SW 1271 (cell line): ENCODE measurements at regions not wholly inside any gene's neighbourhood (a gene's known extent, or its start where the extent isn't known, plus 50 kb on each side); places are given as distances from the start of the nearest gene placed in this dataset.

Source experiments
- DNase-seq, 2 experiments: peaks; one replicate each; lab custom pipeline; 2025; lab: John Stamatoyannopoulos, UW

DNA sequence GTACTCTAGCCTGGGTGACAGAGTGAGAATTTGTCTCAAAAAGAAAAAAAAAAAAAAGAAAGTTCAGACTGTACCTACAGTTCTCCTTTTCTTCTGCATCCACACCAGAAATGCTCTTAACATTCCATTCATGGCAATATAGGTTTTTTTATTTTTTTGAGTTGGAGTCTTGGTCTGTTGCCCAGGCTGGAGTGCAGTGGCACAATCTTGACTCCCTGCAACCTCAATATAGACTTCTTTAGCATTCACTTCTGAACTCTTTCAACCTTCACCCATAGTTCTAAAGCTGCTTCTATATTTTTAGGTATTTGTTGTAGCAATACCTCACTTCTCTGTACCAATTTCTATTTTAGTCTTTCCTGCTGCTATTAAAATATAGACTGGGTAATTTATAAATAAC lies 1095.7 kb downstream of the FLRT2 start:
- no peak for DNase-seq

GRCh38 chr14:86619726-86620125 lies 1089.8 kb downstream of the FLRT2 start:
- DNase-seq, result no peak

GRCh38 chr14:86613786-86614185 lies 1083.8 kb downstream of the FLRT2 start:
- DNase-seq, result no peak

DNA sequence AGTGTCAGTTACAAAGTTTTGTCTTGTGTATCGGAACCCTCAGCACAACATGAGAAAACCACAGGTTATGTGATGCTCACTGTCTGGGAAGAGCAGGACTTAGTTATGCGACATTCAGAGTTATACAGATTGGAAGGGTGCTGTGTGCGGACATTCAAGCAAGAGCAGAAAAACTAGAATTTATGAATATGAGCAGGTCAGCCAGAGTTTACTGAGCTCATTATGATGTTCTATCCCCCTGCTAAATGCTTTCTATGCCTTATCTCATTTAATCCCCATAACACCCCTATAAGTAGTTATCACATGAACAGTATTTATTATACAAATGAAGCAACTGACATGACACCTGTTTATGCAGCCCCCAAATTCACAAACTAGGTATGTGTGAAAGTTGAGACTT lies 1083.2 kb downstream of the FLRT2 start:
- DNase-seq, result no peak

DNA sequence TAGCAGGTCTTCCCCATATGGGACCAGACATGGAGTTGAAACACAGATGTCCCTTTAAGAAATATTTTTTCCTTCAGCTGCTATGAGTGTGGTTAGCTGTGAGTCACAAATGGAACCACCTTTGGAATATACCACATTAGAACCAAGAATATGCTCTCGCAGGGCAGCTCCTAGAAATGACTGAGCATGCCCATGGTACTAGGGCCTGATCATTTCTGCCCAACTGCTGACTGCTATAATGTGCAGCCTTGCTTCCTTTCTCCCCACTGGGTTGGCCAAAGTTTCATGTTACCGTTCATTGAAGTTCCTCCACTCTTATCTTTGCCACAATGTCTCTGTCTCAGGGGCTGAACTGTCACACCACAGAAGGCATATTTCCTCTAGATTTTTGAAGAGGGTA lies 1074.6 kb downstream of the FLRT2 start:
- no peak for DNase-seq

- no peak for DNase-seq
Observed at GRCh38 chr14:86602263-86602662, 1072.3 kb downstream of the FLRT2 start.

DNA sequence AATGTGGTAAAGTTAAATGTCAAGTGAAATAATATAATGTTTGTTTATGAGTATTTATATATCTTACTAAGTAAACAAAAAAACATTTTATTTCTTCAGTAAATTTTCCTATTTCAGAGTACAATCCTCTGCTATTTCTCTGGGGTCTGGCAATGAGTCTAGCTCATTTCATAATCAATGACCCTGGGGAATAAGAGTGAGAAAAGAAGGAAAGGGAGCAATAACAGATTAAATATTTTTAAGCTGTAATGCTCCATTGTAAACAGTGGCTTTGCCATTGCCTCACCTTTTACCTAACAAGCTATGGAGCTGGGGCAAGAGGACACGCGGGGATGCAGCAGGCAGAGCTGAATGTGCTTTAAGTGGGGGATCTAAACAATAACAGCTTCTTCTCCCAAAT lies 1071.9 kb downstream of the FLRT2 start:
- no peak for DNase-seq

GRCh38 chr14:86597279-86597678 lies 1067.3 kb downstream of the FLRT2 start:
- no peak for DNase-seq

GRCh38 chr14:86596024-86596423 lies 1066.1 kb downstream of the FLRT2 start:
- DNase-seq, result no peak

GRCh38 chr14:86575141-86575540 lies 1045.2 kb downstream of the FLRT2 start:
- no peak for DNase-seq

GRCh38 chr14:86574778-86575129 lies 1044.8 kb downstream of the FLRT2 start:
- DNase-seq, result no peak

DNA sequence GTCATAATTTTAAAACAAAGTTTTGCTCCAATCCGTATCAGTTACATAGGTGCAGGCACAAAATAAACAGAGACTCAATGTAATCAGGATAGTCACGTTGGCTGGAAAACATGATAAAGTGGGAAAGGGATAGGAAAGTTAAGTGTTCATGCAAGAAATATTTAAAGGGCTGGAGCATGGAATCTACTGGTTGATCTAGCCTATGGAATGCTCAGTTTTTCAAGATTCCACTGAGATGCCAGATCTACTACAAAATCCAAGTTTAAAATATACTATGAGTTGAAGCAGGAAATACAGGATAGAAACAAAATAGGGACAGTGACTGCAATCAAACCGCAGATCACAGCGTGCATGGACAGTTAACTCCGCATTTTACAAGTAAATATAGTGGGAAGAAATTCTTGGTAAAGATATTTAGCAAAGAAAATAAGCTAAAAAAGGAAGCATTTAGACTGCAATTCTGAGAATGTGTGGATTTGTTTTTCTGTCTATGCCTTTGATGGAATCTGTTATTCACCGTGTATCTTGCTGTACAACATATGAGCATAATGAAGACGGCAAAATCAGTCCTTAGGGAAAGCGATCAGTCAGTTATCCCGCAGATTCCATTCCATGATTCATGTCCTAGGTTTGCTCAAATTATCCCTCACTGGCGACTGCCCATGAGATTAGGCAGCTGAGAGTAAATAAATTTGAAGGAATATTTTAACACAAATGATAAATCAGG lies 1044.3 kb downstream of the FLRT2 start:
- no peak for DNase-seq

DNA sequence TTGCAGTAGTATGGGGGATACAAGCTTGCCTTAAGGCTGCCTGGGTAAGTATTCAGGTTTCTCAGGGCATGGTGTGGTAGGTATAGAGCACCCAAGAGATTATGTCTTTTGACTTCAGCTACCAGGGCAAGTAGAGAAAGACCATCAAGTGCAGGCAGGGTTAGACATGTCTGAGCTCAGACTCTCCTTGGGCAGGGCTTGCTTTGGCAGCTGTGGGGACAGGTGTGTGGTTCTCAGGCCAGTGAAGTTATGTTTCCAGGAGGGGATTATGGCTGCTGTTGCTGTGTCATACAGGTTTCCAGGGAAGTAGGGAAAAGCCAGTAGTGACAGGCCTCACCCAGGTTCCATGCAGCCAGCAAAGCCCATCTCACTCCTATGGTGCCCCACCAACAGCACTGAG lies 1040.4 kb downstream of the FLRT2 start:
- DNase-seq, result no peak

DNA sequence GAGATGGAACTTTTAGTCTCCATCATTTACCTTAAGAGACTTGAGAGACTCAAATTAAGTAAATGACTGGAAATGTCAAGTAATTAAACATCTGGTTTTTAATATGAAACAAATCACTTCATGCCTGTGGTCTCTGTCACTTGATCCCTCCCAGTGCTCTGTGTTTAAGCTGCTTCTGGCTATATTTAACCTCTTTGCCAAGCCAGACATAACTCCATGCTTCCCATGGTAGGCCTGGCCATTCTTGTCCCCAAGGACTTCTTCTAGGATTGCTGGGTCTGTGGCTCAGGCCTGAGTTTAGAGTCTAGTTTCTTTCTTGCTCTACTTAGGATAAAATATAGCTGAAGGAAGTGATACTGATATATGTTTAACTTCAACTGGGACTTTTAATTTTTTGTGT lies 1013.6 kb downstream of the FLRT2 start:
- no peak for DNase-seq

DNA sequence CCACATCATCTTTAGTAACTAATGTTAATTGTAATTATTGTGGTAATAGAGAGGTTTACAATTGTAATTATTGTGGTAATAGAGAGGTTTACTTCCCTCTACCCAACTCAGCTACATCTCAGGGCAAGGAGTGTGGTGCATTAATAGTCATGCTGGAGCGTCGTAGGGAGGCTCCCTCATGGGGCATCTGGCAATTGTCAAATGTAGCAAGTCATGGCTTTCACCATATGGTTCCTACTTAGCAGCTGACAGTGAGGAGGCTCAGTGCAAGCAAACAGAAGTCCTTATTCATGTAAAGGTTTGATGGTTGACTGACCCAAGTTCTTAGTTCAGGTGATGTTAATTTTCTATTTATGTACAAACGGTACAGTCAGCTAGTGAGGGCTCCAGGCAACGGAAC lies 1012.0 kb downstream of the FLRT2 start:
- DNase-seq, result no peak

GRCh38 chr14:86540636-86541247 lies 1010.8 kb downstream of the FLRT2 start:
- DNase-seq, result no peak

GRCh38 chr14:86539361-86540070 lies 1009.6 kb downstream of the FLRT2 start:
- DNase-seq, result no peak

DNA sequence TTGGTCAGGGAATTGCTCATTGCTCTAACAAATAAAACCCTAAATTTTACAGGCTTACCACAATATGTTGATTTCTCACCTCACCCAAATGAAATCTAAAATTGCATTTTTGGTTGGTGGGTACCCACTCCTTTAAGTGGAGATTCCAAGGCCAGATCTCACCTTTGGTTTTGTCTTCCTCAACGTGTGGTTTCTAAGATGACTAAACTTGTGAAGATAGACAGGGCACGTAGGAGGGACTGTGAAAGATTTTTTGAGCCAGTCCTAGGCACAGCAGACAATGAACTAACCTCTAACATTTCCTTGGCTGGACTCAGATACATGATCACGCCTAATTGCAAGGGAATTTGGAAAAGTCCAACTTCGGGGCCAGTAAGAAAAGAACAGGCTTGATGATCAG lies 1003.9 kb downstream of the FLRT2 start:
- no peak for DNase-seq

- DNase-seq, result no peak
Observed at GRCh38 chr14:86532219-86532618, 1002.3 kb downstream of the FLRT2 start.

DNA sequence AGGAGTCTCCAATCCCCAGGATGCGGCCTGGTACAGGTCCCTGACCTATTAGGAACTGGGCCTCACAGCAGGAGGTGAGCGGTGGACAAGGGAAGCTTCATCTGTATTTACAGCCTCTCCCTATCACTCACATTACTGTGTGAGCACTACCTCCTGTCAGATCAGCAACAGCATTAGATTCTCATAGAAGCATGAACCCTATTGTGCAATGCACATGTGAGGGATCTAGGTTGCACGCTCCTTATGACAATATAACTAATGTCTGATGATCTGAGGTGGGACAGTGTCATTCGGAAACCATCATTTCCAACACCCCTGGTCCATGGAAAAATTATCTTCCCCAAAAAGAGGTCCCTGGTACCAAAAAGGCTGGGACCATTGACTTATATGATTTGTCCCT lies 1000.5 kb downstream of the FLRT2 start:
- DNase-seq, result no peak

- no peak for DNase-seq
Observed at GRCh38 chr14:86527312-86527711, 997.4 kb downstream of the FLRT2 start.

GRCh38 chr14:86525673-86526072 lies 995.7 kb downstream of the FLRT2 start:
- no peak for DNase-seq

GRCh38 chr14:86521843-86522242 lies 991.9 kb downstream of the FLRT2 start:
- no peak for DNase-seq
